IPS-18c (cell line): ENCODE measurements at regions not wholly inside any gene's neighbourhood (a gene's known extent, or its start where the extent isn't known, plus 50 kb on each side); places are given as distances from the start of the nearest gene placed in this dataset.

ENCODE experiments used
- H3K4me3 ChIP-seq: 2 replicates; pipeline ENCODE4 v1.7.0; 2013; ENCODE audit warnings: low read depth, mild to moderate bottlenecking, low read length, moderate library complexity; ENCODE audit not compliant: insufficient read depth
- H3K9me3 ChIP-seq: one replicate; pipeline ENCODE4 v1.6.1; 2013; ENCODE audit warnings: mild to moderate bottlenecking, low read length, moderate library complexity; ENCODE audit not compliant: control insufficient read depth, insufficient read depth

DNA sequence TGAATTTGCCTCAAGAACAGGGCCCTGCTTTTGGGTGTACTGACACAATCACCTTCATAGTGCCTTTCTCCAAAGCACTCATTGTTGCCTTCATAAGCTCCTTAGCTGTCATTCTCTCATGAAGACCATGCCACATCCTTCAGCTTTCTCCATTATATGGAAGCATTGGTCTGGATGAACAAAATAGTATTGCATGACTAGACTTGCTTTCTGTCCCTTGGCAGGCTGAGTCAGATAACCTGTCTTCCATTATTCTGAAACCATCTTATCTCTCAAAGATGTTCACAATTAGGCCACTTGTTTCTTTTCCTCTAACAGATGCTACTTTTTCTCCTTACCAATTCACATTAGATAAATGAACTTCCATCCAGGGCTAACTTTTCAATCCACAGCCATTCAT is 297.9 kb downstream of the IRX1 start:
- Histone ChIP-seq H3K4me3 (no peak overlapping the region), H3K9me3 (peaks cover 2% of the 10 kb centered on the region)

- H3K4me3 ChIP-seq: no peak overlapping the region
- no peaks in the 10 kb centered on the region for H3K9me3 ChIP-seq
Measured at GRCh38 chr5:3893975-3894374, 298.3 kb downstream of the IRX1 start.

DNA sequence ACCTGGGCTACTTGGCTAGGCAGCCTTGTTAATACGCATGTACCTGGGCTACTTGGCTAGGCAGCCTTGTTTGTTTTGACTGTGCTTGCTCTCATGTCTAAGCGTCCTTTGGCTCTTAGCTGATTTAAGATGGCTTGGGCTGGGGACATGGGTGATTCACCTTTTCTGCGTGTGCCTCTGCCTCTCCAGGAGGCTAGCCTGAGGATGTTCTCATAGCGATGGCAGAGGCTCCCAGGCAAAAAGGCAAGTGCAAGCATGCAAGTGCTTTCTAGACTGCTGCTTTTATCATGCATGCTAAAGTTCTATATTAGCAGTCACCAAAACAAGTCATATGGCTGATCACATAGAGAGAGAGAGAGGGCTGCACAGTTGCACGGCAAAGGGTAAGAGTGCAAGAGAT is 300.5 kb downstream of the IRX1 start:
- no peak overlapping the region for H3K4me3 ChIP-seq
- no peaks in the 10 kb centered on the region for H3K9me3 ChIP-seq

DNA sequence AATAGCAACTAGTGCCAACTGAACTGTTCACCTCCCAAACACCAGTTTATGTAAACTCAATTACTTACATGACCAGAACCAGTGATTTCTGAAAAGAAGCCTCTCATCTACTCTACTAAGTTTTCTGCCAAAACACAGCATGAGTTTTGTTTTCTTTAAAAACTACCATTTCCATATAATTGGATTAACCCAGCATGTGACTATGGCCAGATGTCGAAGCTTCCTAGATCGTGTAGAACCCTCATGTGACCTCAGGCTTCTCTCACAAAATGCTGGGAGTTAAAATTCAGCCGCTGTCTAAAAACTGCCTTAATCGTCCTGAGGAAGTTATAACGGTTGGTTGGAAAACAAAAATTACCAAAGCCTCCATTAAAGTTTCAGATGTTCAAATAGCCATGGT is 303.5 kb downstream of the IRX1 start:
- H3K4me3 ChIP-seq: no peak overlapping the region
- no peaks in the 10 kb centered on the region for H3K9me3 ChIP-seq

- H3K4me3 ChIP-seq: no peak overlapping the region
- no peaks in the 10 kb centered on the region for H3K9me3 ChIP-seq
Measured at GRCh38 chr5:3904584-3904983, 309.0 kb downstream of the IRX1 start.

GRCh38 chr5:3905031-3905430 is 309.4 kb downstream of the IRX1 start:
- Histone ChIP-seq H3K9me3 (no peaks in the 10 kb centered on the region), H3K4me3 (no peak overlapping the region)

DNA sequence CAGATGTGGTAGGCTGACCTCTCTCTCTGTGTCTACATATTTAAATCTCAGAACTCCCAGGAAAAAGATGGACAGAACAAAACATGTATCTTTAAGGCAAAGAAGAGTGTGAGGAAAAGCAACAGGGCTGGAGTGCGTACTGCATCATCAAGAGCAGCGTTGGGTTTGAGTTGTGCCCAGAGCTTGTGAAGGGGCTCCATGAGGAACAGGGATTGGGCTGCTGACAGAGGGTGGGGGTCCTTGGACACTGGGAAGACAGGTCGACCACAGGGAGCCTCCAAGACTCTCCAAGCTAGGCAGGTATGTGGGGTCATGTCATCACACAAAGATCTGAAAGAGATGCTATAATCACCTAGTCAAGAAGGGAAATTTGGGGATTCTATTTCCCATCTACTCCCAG is 309.9 kb downstream of the IRX1 start:
- no peaks in the 10 kb centered on the region for H3K9me3 ChIP-seq
- no peak overlapping the region for H3K4me3 ChIP-seq

DNA sequence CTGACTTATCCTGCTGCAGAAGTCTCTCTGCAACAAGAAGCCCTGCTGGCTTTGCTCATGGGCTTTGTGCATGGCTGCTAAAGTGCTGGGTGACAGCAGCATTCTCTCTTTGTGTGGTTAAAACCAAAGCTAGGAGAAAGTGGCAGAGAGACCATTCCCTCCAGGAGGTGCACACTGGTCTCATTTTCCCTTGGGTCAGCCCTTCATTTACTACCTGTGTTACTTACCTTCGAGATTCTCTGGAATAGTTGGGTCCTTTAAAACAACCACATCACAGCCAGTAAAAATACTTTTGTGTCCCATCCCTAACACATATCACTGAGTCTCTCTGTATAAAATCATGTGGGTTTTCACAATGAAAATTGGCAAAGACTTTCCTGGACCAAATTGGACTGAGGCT is 315.5 kb downstream of the IRX1 start:
- no peak overlapping the region for H3K4me3 ChIP-seq
- H3K9me3 ChIP-seq: no peaks in the 10 kb centered on the region

GRCh38 chr5:3911773-3912172 is 316.1 kb downstream of the IRX1 start:
- no peaks in the 10 kb centered on the region for H3K9me3 ChIP-seq
- no peak overlapping the region for H3K4me3 ChIP-seq

DNA sequence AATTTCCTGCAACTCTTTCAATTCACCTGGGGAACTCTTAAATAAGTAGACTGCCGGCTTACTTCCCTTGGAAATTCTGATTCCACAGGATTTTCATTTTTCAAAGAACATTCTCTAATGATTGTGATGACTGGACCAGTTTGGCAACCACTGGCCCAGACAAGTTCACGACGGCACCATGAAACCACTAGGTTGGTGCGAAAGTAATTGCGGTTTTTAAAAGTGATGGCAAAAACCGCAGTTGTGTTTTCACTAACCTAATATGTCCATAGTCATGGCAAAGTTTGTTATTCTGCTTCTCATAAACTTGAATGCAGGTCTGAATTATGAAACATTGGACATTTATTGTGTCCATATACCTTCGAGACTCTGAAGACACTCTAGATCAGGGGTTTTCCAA is 317.2 kb downstream of the IRX1 start:
- H3K4me3 ChIP-seq: no peak overlapping the region
- no peaks in the 10 kb centered on the region for H3K9me3 ChIP-seq

GRCh38 chr5:3913279-3913678 is 317.6 kb downstream of the IRX1 start:
- no peaks in the 10 kb centered on the region for H3K9me3 ChIP-seq
- H3K4me3 ChIP-seq: no peak overlapping the region

DNA sequence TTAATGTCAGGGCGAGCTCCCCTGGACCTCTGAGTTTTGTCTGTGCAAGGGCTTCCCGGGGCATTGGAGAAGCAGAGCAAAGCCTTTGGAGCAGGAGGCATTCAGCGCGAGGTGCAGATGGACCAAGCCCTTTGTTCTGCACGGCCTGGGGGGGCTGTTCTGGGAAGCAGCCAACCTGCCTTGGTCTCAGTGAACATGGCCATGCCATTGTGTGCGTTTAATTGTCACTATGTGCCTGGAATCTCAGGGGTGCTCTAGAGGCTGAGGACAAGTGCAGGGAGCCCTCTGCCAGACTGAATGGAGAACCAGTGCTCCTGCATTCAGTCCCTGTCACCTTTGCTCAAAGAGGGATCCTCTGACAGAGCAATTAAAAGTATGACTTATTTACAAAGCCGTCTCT is 329.4 kb downstream of the IRX1 start:
- Histone ChIP-seq H3K9me3 (no peaks in the 10 kb centered on the region), H3K4me3 (no peak overlapping the region)

DNA sequence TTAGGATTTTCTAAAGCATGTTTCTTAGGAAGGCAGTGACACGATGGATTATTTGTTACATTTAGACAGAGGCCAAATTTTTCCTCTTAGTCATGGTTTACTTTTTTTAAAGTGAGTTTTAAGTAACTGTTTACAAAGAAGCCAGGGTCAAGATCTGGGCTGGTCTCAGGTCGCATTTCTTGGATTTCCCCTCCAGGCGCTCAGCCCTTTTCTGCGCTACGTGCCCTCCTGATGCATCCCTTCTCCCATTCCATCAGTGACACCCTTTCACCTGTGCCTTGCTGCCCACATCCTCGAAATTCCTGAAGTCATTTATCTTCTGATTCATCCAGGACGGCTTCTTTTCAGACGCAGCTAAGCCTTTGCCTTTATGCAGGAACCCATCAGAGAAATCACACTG is 330.3 kb downstream of the IRX1 start:
- Histone ChIP-seq H3K9me3 (no peaks in the 10 kb centered on the region), H3K4me3 (no peak overlapping the region)

DNA sequence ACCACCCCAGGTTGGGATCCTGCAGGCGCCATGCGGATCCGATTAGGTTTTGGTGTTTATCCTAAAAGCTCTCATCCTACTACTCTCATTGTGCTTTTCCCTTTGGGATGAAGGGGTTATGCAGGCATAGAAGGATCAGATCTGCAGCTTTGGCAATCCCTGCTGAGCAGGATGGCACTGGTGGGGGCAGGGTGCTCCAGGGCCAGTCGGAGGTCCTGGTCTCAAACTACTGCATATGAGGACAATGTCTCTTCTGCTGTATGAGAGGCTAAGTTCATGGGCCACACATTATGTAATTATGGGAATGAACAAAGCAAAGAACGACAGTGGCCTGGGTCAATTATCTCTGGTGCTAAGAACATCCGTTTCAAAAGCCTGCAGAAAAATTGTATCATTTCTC is 334.2 kb downstream of the IRX1 start:
- H3K4me3 ChIP-seq: no peak overlapping the region
- H3K9me3 ChIP-seq: no peaks in the 10 kb centered on the region

- Histone ChIP-seq H3K4me3 (no peak overlapping the region), H3K9me3 (no peaks in the 10 kb centered on the region)
Measured at GRCh38 chr5:3931976-3932375, 336.3 kb downstream of the IRX1 start.

- H3K9me3 ChIP-seq: no peaks in the 10 kb centered on the region
- H3K4me3 ChIP-seq: no peak overlapping the region
Measured at GRCh38 chr5:3933536-3933935, 337.9 kb downstream of the IRX1 start.

- H3K9me3 ChIP-seq: no peaks in the 10 kb centered on the region
- H3K4me3 ChIP-seq: no peak overlapping the region
Measured at GRCh38 chr5:3933966-3934365, 338.3 kb downstream of the IRX1 start.

DNA sequence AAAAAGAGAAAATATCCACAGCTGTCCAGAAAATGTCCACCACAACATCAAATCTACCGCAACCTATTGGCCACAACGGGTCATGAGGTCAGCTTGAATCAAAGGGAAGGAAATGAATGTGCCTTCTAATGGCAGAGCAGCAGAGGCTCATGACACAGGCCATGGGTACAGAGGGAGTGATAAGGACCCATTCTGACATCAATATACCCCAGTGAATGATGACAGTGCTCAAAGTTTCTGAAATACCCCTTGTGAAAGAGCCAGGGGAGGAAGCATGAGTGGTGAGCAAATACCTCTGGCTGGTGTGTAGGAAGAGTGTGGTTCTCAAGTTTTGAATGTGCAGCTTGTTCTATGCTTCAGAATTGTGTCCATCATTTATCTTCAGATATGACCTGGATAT is 348.2 kb downstream of the IRX1 start:
- Histone ChIP-seq H3K4me3 (no peak overlapping the region), H3K9me3 (no peaks in the 10 kb centered on the region)

- no peaks in the 10 kb centered on the region for H3K9me3 ChIP-seq
- H3K4me3 ChIP-seq: no peak overlapping the region
Measured at GRCh38 chr5:3944930-3945329, 349.3 kb downstream of the IRX1 start.

DNA sequence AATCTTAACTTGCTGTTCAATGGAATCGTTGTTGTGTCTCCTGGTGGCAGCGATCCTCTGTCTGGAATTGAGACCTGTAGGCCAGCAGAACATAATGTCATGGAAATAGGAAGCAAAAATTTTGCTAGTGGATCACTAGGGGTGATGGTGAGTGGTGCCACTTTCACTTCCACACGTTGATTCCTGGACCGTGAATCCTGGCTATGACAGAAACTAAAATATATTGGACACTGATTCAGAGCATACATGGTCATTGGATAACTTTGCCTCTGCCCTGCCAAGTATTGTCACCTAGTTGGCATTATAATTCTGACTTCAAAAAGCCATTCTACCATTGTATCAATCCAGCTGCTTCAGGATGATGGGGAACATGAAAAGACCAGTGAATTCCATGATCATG is 353.2 kb downstream of the IRX1 start:
- no peaks in the 10 kb centered on the region for H3K9me3 ChIP-seq

More for the DNA sequence above, 353.2 kb downstream of the IRX1 start:
- no peak overlapping the region for H3K4me3 ChIP-seq
